ENCODE measurements at regions not wholly inside any gene's neighbourhood (a gene's known extent, or its start where the extent isn't known, plus 50 kb on each side); places are given as distances from the start of the nearest gene placed in this dataset.

- H3K4me3 ChIP-seq (ENCODE audit: low read length) = no peak overlapping the region
These were observed 152.8 kb downstream of the FSIP2 start for GRCh38 chr2:185891403-185891802.

GRCh38 chr2:185891804-185892411, 153.3 kb downstream of the FSIP2 start:
- no peak overlapping the region for H3K4me3 ChIP-seq (ENCODE audit: low read length)
- no peak for DNase-seq (ENCODE audit: low read depth, low spot score)

More at GRCh38 chr2:185891403-185891802, 152.8 kb downstream of the FSIP2 start:
- DNase-seq (ENCODE audit: low read depth, low spot score) = no peak

GRCh38 chr2:185892484-185892883, 153.9 kb downstream of the FSIP2 start:
- no peak overlapping the region for H3K4me3 ChIP-seq (ENCODE audit: low read length)
- no peak for DNase-seq (ENCODE audit: low read depth, low spot score)

- DNase-seq (ENCODE audit: low read depth, low spot score) = no peak
These were observed 155.6 kb downstream of the FSIP2 start for GRCh38 chr2:185894223-185894622.

GRCh38 chr2:185895828-185896693, 157.5 kb downstream of the FSIP2 start:
- no peak overlapping the region for H3K4me3 ChIP-seq (ENCODE audit: low read length)
- DNase-seq (ENCODE audit: low read depth, low spot score) = no peak

More at GRCh38 chr2:185894223-185894622, 155.6 kb downstream of the FSIP2 start:
- H3K4me3 ChIP-seq (ENCODE audit: low read length) = no peak overlapping the region

- H3K4me3 ChIP-seq (ENCODE audit: low read length) = no peak overlapping the region
- DNase-seq (ENCODE audit: low read depth, low spot score) = no peak
These were observed 160.8 kb downstream of the FSIP2 start for GRCh38 chr2:185899366-185899765.

GRCh38 chr2:185919155-185919554, 180.6 kb downstream of the FSIP2 start:
- H3K4me3 ChIP-seq (ENCODE audit: low read length) = no peak overlapping the region

GRCh38 chr2:185921048-185921756, 182.6 kb downstream of the FSIP2 start:
- DNase-seq (ENCODE audit: low read depth, low spot score) = no peak
- H3K4me3 ChIP-seq (ENCODE audit: low read length) = no peak overlapping the region

More at GRCh38 chr2:185919155-185919554, 180.6 kb downstream of the FSIP2 start:
- no peak for DNase-seq (ENCODE audit: low read depth, low spot score)

- DNase-seq (ENCODE audit: low read depth, low spot score) = no peak
- H3K4me3 ChIP-seq (ENCODE audit: low read length) = no peak overlapping the region
These were observed 195.6 kb downstream of the FSIP2 start for GRCh38 chr2:185934232-185934631.

GRCh38 chr2:185939858-185940257, 201.3 kb downstream of the FSIP2 start:
- DNase-seq (ENCODE audit: low read depth, low spot score) = no peak
- no peak overlapping the region for H3K4me3 ChIP-seq (ENCODE audit: low read length)

GRCh38 chr2:185942855-185943254, 204.3 kb downstream of the FSIP2 start:
- no peak for DNase-seq (ENCODE audit: low read depth, low spot score)

GRCh38 chr2:185947722-185948121, 209.1 kb downstream of the FSIP2 start:
- DNase-seq (ENCODE audit: low read depth, low spot score) = no peak

More at GRCh38 chr2:185942855-185943254, 204.3 kb downstream of the FSIP2 start:
- no peak overlapping the region for H3K4me3 ChIP-seq (ENCODE audit: low read length)

GRCh38 chr2:185952100-185952499, 213.5 kb downstream of the FSIP2 start:
- no peak for DNase-seq (ENCODE audit: low read depth, low spot score)
- no peak overlapping the region for H3K4me3 ChIP-seq (ENCODE audit: low read length)

More at GRCh38 chr2:185947722-185948121, 209.1 kb downstream of the FSIP2 start:
- no peak overlapping the region for H3K4me3 ChIP-seq (ENCODE audit: low read length)

- H3K4me3 ChIP-seq (ENCODE audit: low read length) = no peak overlapping the region
- no peak for DNase-seq (ENCODE audit: low read depth, low spot score)
These were observed 215.8 kb downstream of the FSIP2 start for GRCh38 chr2:185954389-185954788.

GRCh38 chr2:185955050-185955449, 216.4 kb downstream of the FSIP2 start:
- no peak overlapping the region for H3K4me3 ChIP-seq (ENCODE audit: low read length)
- no peak for DNase-seq (ENCODE audit: low read depth, low spot score)

- no peak overlapping the region for H3K4me3 ChIP-seq (ENCODE audit: low read length)
- no peak for DNase-seq (ENCODE audit: low read depth, low spot score)
These were observed 228.7 kb downstream of the FSIP2 start for GRCh38 chr2:185967335-185967734.

GRCh38 chr2:185970148-185970852, 231.7 kb downstream of the FSIP2 start:
- DNase-seq (ENCODE audit: low read depth, low spot score) = no peak
- H3K4me3 ChIP-seq (ENCODE audit: low read length) = no peak overlapping the region

GRCh38 chr2:185978634-185979407, 240.2 kb downstream of the FSIP2 start:
- DNase-seq (ENCODE audit: low read depth, low spot score) = no peak
- no peak overlapping the region for H3K4me3 ChIP-seq (ENCODE audit: low read length)

Data from Jurkat, Clone E6-1 (cell line).